Tibial artery (tissue), 4 donors: ENCODE measurements at regions not wholly inside any gene's neighbourhood (a gene's known extent, or its start where the extent isn't known, plus 50 kb on each side); places are given as distances from the start of the nearest gene placed in this dataset.
"Not testable (repeated sequence)": the region's sequence is repeated elsewhere in the genome, so short reads cannot be mapped to it uniquely, and the experiment has no call there.

Source experiments
- DNase-seq, 2 donors: peaks; one replicate each; pipeline ENCODE4 v3.0.0-alpha.2; 2019
- H3K27ac ChIP-seq, 2 donors: fragments of 200-600 bp; sonication (generic) in 1 of 2; 1 replicate in 1 of 2; 2 replicates in 1 of 2; pipeline ENCODE4 v1.5.1; 2018 to 2019; ENCODE audit warnings: mild to moderate bottlenecking in 1 of 2
- H3K27me3 ChIP-seq, 2 donors: fragments of 200-600 bp; sonication (generic) in 1 of 2; one replicate each; pipeline versions ENCODE4 v1.5.1 to v1.6.0; 2016 to 2019
- H3K36me3 ChIP-seq, 3 donors: fragments of 200-600 bp; sonication (generic) in 2 of 3; one replicate each; pipeline ENCODE4 v1.5.1; 2016 to 2019; ENCODE audit warnings: mild to moderate bottlenecking in 2 of 3
- H3K4me1 ChIP-seq, 4 donors: fragments of 200-600 bp; sonication (generic) in 2 of 4; 1 replicate in 3 of 4; 2 replicates in 1 of 4; pipeline ENCODE4 v1.5.1; 2016 to 2019
- H3K4me3 ChIP-seq, 2 donors: fragments of 200-600 bp; sonication (generic) in 1 of 2; 1 replicate in 1 of 2; 2 replicates in 1 of 2; pipeline ENCODE4 v1.5.1; 2018 to 2019; ENCODE audit warnings: mild to moderate bottlenecking in 2 of 2
- H3K9me3 ChIP-seq, 3 donors: fragments of 200-600 bp; sonication (generic) in 1 of 3; one replicate each; pipeline ENCODE4 v1.5.1; 2016 to 2019
- intact Hi-C: fragments of 100-400 bp; cut with DNase I; formaldehyde crosslinking; loops from one replicate; pipeline ENCODE4 v1.15.0; 2023; ENCODE audit warnings: low total_unique reads
- TF ChIP-seq, protein P1 (sequence below), 2 experiments: fragments of 200-600 bp in 1 of 2; fragments of 450-650 bp in 1 of 2; IDR thresholded peaks; one replicate each; pipeline ENCODE4 v1.5.1; 2017 to 2019; ENCODE audit warnings: antibody characterized with exemption in 2 of 2, mild to moderate bottlenecking in 1 of 2, moderate library complexity in 1 of 2

DNA sequence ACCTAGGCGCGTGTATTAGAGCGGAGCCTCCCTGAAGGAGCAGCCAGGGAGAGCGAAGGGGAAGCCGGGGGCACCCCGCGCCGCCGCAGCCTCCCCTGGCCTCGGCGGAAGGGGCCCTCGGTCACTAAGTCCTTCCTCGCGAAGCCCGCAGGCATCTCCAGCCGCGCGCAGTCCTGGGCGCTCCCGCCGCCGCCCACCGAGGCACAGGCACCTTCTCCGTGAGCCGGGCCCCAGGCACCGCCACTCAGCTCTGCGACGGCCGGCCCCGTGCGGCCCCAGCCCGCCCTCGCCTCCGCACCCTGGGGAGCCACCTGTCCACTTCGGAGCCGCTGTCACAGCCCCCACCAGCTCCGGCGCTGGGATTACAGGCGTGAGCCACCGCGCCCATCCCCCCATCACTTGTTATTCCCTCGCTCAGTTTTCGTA lies 80.8 kb downstream of the ZNF467 start:
- TF ChIP-seq, protein P1, sequence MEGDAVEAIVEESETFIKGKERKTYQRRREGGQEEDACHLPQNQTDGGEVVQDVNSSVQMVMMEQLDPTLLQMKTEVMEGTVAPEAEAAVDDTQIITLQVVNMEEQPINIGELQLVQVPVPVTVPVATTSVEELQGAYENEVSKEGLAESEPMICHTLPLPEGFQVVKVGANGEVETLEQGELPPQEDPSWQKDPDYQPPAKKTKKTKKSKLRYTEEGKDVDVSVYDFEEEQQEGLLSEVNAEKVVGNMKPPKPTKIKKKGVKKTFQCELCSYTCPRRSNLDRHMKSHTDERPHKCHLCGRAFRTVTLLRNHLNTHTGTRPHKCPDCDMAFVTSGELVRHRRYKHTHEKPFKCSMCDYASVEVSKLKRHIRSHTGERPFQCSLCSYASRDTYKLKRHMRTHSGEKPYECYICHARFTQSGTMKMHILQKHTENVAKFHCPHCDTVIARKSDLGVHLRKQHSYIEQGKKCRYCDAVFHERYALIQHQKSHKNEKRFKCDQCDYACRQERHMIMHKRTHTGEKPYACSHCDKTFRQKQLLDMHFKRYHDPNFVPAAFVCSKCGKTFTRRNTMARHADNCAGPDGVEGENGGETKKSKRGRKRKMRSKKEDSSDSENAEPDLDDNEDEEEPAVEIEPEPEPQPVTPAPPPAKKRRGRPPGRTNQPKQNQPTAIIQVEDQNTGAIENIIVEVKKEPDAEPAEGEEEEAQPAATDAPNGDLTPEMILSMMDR (IDR thresholded peaks at IDR 0.05), result no peak
- DNase-seq, result no peak
- H3K27ac ChIP-seq, result no peak overlapping the region

GRCh38 chr7:149692056-149692455 lies 81.3 kb downstream of the ZNF467 start:
- peaks cover 0 to 5% (median 3%) of the 10 kb centered on the region in 4 donors for H3K4me1 ChIP-seq
- H3K27me3 ChIP-seq, result peaks cover 0 to 42% of the 10 kb centered on the region in 2 donors
- H3K9me3 ChIP-seq, result peaks cover 0 to 6% (median 5%) of the 10 kb centered on the region in 3 donors
- no peak overlapping the region for H3K4me3 ChIP-seq
- no peaks in the 10 kb centered on the region for H3K36me3 ChIP-seq
- DNase-seq, result no peak
- TF ChIP-seq, protein P1 (IDR thresholded peaks at IDR 0.05), result no peak
- no peak overlapping the region for H3K27ac ChIP-seq
- intact Hi-C loops, result no loop called here

More for the DNA sequence above, 80.8 kb downstream of the ZNF467 start:
- intact Hi-C loops, result no loop called here
- Histone ChIP-seq H3K36me3 (no peaks in the 10 kb centered on the region), H3K9me3 (peaks cover 0 to 7% (median 6%) of the 10 kb centered on the region in 3 donors), H3K4me3 (no peak overlapping the region), H3K27me3 (peaks cover 0 to 42% of the 10 kb centered on the region in 2 donors), H3K4me1 (peaks cover 0 to 5% (median 3%) of the 10 kb centered on the region in 4 donors)

DNA sequence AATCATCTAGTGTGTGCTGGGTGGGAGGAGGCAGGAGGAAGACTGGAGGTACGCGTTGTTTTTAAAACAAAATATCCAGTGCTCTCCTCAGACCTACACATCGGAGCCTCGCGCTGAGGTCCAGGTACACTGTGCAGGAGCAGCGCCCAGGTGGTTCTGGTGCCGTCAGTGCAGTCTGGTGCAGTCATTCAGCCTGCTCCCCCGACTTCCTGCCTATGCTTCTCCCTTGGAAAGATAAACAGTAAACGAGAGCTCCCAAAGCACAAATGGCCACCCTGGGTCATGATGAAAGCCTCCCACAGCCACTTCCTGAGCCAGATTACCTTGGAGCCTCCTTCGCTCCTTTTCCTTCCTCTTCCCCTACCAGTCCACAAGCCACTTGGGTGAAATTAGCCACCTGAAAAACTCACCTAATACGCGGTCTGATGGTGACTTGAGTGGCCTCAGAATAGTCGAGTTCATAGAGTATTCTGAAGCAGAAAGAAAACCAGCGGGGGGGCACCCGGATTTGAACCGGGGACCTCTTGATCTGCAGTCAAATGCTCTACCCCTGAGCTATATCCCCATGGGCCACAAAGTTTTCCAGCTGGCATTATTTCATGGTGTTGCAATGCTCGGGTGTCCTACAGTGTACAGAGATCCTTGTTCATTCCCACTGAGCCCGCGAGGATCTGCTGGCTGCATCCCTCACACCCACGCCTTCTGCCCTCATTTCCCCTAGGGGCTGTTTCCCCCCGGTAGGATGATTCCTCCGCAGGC lies 82.5 kb downstream of the ZNF467 start:
- no peaks in the 10 kb centered on the region for H3K36me3 ChIP-seq
- peaks cover 0 to 6% (median 5%) of the 10 kb centered on the region in 3 donors for H3K9me3 ChIP-seq
- TF ChIP-seq, protein P1 (IDR thresholded peaks at IDR 0.05), result no peak
- no peak overlapping the region for H3K27ac ChIP-seq
- no peak overlapping the region for H3K4me3 ChIP-seq
- no peak for DNase-seq
- peaks cover 0 to 5% (median 3%) of the 10 kb centered on the region in 4 donors for H3K4me1 ChIP-seq
- intact Hi-C loops, result no loop called here
- peaks cover 0 to 42% of the 10 kb centered on the region in 2 donors for H3K27me3 ChIP-seq

GRCh38 chr7:149689291-149689721 lies 84.1 kb downstream of the ZNF467 start:
- Histone ChIP-seq H3K27me3 (peaks cover 0 to 42% of the 10 kb centered on the region in 2 donors), H3K4me1 (peaks cover 0 to 5% (median 3%) of the 10 kb centered on the region in 4 donors), H3K9me3 (peaks cover 0 to 6% (median 5%) of the 10 kb centered on the region in 3 donors), H3K27ac (no peak overlapping the region), H3K4me3 (no peak overlapping the region), H3K36me3 (no peaks in the 10 kb centered on the region)
- TF ChIP-seq, protein P1 (IDR thresholded peaks at IDR 0.05), result no peak
- intact Hi-C loops, result no loop called here
- DNase-seq, result no peak

GRCh38 chr7:149688836-149689235 lies 84.6 kb downstream of the ZNF467 start:
- DNase-seq, result no peak
- peaks cover 0 to 6% (median 5%) of the 10 kb centered on the region in 3 donors for H3K9me3 ChIP-seq
- H3K4me1 ChIP-seq, result peaks cover 0 to 5% (median 3%) of the 10 kb centered on the region in 4 donors
- H3K27me3 ChIP-seq, result peaks cover 0 to 45% of the 10 kb centered on the region in 2 donors
- H3K4me3 ChIP-seq, result no peak overlapping the region
- H3K36me3 ChIP-seq, result no peaks in the 10 kb centered on the region
- TF ChIP-seq, protein P1 (IDR thresholded peaks at IDR 0.05), result no peak
- no peak overlapping the region for H3K27ac ChIP-seq
- intact Hi-C loops, result no loop called here

GRCh38 chr7:149687820-149688219 lies 85.6 kb downstream of the ZNF467 start:
- H3K9me3 ChIP-seq, H3K36me3 ChIP-seq, H3K4me1 ChIP-seq, H3K4me3 ChIP-seq, DNase-seq, H3K27ac ChIP-seq, intact Hi-C loops: not testable (repeated sequence)
- H3K27me3 ChIP-seq, result peaks cover 0 to 44% of the 10 kb centered on the region in 2 donors
